ENCODE measurements at regions not wholly inside any gene's neighbourhood (a gene's known extent, or its start where the extent isn't known, plus 50 kb on each side); places are given as distances from the start of the nearest gene placed in this dataset.

DNA sequence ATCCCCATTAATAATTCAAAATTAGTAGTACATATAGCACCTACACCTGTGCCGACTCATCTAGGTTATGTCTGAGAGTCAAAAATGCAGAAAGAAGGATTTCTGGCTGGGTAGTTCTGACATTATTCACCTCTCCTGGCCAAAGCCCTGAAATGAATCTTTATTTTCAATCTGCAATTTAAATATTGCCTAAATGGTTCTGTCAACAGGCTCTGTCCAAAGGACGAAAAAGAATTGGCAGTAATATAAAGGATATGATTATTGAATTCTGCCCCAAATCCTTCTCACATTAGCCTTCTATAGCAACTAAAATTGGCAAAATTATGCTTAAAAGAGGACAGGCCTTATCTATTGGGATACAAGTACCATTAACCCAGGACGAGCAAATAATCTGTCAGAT, 86.9 kb upstream of the SPANXN4 start:
- TF ChIP-seq, protein P1, sequence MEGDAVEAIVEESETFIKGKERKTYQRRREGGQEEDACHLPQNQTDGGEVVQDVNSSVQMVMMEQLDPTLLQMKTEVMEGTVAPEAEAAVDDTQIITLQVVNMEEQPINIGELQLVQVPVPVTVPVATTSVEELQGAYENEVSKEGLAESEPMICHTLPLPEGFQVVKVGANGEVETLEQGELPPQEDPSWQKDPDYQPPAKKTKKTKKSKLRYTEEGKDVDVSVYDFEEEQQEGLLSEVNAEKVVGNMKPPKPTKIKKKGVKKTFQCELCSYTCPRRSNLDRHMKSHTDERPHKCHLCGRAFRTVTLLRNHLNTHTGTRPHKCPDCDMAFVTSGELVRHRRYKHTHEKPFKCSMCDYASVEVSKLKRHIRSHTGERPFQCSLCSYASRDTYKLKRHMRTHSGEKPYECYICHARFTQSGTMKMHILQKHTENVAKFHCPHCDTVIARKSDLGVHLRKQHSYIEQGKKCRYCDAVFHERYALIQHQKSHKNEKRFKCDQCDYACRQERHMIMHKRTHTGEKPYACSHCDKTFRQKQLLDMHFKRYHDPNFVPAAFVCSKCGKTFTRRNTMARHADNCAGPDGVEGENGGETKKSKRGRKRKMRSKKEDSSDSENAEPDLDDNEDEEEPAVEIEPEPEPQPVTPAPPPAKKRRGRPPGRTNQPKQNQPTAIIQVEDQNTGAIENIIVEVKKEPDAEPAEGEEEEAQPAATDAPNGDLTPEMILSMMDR (IDR thresholded peaks at IDR 0.05) = no peak
- no peak for TF ChIP-seq POLR2A (IDR thresholded peaks at IDR 0.05)
